ENCODE measurements at regions not wholly inside any gene's neighbourhood (a gene's known extent, or its start where the extent isn't known, plus 50 kb on each side); places are given as distances from the start of the nearest gene placed in this dataset.

DNA sequence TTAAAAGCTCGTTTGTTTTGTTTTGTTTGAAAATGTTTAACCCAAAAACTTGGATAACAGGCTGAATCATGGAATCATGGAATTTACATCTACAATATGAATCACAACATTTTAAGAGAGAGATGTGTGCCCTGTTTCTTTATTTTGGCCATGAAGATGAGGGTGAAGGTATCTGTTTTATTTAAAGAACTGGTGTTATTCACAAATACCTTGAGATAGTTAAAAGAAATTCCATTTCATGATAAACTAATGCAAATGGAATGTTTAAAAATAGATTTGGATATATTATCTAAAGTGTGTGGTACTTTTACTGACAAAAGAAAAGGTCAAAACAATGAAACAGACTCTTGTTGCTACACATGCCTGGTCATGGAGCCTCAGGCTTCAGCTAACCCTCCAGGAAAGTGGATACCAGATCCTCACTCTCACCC is 486.0 kb upstream of the CFAP20DC start:
- H3K27ac Mint-ChIP-seq: no peak overlapping the region
- no peak overlapping the region for H3K4me3 Mint-ChIP-seq

DNA sequence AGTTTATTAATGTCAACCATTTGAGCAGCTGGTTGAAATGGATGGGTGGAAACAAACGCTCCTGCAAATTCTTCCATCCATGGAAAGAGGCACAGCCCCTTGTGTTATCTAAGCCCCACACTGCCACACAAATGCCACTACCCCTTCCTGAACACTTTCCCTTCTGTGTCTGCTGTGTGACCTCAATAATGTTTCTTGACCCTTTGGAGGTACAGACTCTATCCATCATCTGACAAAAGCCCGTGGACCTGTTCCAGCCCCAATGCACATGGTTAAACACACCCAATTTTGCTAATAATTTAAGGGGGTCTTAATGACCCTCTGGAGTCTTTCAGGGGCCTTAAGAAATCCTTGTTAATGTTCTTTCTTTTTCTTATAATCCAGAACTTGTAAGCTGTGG is 482.2 kb upstream of the CFAP20DC start:
- H3K9me3 Mint-ChIP-seq: peaks cover 0 to 4% (median 0%) of the 10 kb centered on the region in 6 donors
- H3K4me1 Mint-ChIP-seq: no peaks in the 10 kb centered on the region
- no peak overlapping the region for H3K4me3 Mint-ChIP-seq
- peaks cover 0 to 3% (median 2%) of the 10 kb centered on the region in 3 donors for H3K27me3 Mint-ChIP-seq (ENCODE audit: low read depth in 3 of 3)
- H3K36me3 Mint-ChIP-seq: peaks cover 0 to 2% (median 0%) of the 10 kb centered on the region in 3 donors
- DNase-seq: no peak
- no peak overlapping the region for H3K27ac Mint-ChIP-seq

More for the DNA sequence above, 486.0 kb upstream of the CFAP20DC start:
- H3K4me1 Mint-ChIP-seq: peaks cover 5% of the 10 kb centered on the region in 2 donors
- DNase-seq: no peak
- no peaks in the 10 kb centered on the region for H3K36me3 Mint-ChIP-seq
- peaks cover 0 to 2% (median 0%) of the 10 kb centered on the region in 3 donors for H3K27me3 Mint-ChIP-seq (ENCODE audit: low read depth in 3 of 3)
- peaks cover 0 to 2% (median 0%) of the 10 kb centered on the region in 6 donors for H3K9me3 Mint-ChIP-seq

GRCh38 chr3:59531066-59531745 is 481.4 kb upstream of the CFAP20DC start:
- no peak overlapping the region for H3K27ac Mint-ChIP-seq
- no peak overlapping the region for H3K4me3 Mint-ChIP-seq
- peaks cover 0 to 2% (median 0%) of the 10 kb centered on the region in 3 donors for H3K36me3 Mint-ChIP-seq
- DNase-seq: no peak
- peaks cover 2 to 3% (median 3%) of the 10 kb centered on the region in 3 donors for H3K27me3 Mint-ChIP-seq (ENCODE audit: low read depth in 3 of 3)
- H3K4me1 Mint-ChIP-seq: no peaks in the 10 kb centered on the region
- peaks cover 0 to 4% (median 0%) of the 10 kb centered on the region in 6 donors for H3K9me3 Mint-ChIP-seq

DNA sequence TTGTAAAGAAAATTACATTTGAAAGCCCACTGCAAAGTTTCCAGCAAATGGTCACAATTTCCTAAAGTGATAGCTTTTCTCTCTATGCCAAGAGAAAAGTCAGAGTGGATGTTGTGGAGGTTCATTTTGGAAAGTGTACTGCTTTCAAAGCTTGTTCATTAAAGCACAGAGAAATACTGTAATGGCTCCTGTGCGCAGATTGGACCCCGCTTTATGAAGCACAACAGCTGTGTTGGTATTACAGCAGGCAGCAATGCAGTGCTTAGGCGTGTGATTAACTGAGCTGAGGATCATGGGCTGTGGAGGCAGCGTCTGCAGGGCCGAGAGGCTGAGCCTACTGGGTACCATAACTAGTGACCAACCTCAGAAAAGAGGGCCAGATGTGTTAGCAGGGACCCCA is 478.4 kb upstream of the CFAP20DC start:
- Mint-ChIP-seq H3K36me3 (peaks cover 0 to 2% (median 0%) of the 10 kb centered on the region in 3 donors), H3K4me1 (no peaks in the 10 kb centered on the region), H3K27me3 (ENCODE audit: low read depth in 3 of 3) (peaks cover 5 to 8% (median 6%) of the 10 kb centered on the region in 3 donors), H3K27ac (no peak overlapping the region), H3K4me3 (no peak overlapping the region), H3K9me3 (peaks cover 0 to 5% (median 0%) of the 10 kb centered on the region in 6 donors)
- DNase-seq: no peak

DNA sequence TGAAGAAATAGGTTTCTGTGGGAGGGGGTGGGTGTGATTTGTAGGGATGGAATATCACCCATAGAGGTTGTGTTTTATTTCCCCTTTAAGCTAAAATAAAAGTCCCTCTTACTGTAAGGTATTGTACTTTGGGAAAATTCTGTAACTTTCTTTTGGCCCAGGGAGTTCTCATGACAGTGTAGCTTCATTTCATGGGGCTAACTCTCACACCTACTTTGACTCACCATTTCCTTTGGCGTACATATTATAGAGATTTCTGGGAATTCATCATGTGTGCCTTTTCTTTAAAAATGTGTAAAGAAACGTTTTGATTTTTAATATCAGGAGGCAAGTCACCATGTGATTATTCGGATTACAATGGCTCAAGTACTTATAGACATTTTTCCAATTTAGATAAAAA is 477.7 kb upstream of the CFAP20DC start:
- H3K27ac Mint-ChIP-seq: no peak overlapping the region
- H3K27me3 Mint-ChIP-seq (ENCODE audit: low read depth in 3 of 3): peaks cover 5 to 8% (median 8%) of the 10 kb centered on the region in 3 donors
- H3K4me1 Mint-ChIP-seq: no peaks in the 10 kb centered on the region
- no peak overlapping the region for H3K4me3 Mint-ChIP-seq
- no peak for DNase-seq
- peaks cover 0 to 2% (median 0%) of the 10 kb centered on the region in 3 donors for H3K36me3 Mint-ChIP-seq
- peaks cover 0 to 5% (median 0%) of the 10 kb centered on the region in 6 donors for H3K9me3 Mint-ChIP-seq

- H3K27ac Mint-ChIP-seq: no peak overlapping the region
- no peaks in the 10 kb centered on the region for H3K4me1 Mint-ChIP-seq
- H3K4me3 Mint-ChIP-seq: no peak overlapping the region
Measured at GRCh38 chr3:59526999-59527398, 477.2 kb upstream of the CFAP20DC start.

DNA sequence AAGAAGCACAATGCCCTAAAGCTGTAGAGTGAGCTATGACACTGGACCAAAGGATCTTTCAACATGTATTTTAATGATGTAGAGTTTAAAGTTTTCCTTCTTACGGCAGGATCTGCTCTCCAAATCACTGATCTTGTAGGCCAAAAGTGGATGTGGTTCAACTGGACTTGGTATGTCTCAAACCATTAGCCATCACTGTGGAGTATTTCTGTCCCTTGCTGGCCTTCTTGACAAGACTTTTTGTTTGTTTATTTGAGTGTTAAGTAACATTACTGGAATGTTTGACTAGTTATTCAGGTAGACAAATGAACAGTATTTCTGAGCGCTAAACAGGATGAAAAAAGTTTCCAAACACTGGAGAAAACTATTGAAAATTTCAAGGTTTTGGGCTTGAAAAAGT is 472.7 kb upstream of the CFAP20DC start:
- Mint-ChIP-seq H3K4me3 (no peak overlapping the region), H3K4me1 (no peaks in the 10 kb centered on the region), H3K36me3 (no peaks in the 10 kb centered on the region), H3K27me3 (ENCODE audit: low read depth in 3 of 3) (peaks cover 5 to 8% (median 7%) of the 10 kb centered on the region in 3 donors), H3K27ac (no peak overlapping the region), H3K9me3 (peaks cover 0 to 3% (median 0%) of the 10 kb centered on the region in 6 donors)
- DNase-seq: no peak

More at GRCh38 chr3:59526999-59527398, 477.2 kb upstream of the CFAP20DC start:
- no peak for DNase-seq
- Mint-ChIP-seq H3K9me3 (peaks cover 0 to 5% (median 0%) of the 10 kb centered on the region in 6 donors), H3K36me3 (peaks cover 0 to 2% (median 0%) of the 10 kb centered on the region in 3 donors), H3K27me3 (ENCODE audit: low read depth in 3 of 3) (peaks cover 5 to 8% (median 8%) of the 10 kb centered on the region in 3 donors)

GRCh38 chr3:59519094-59519493 is 469.3 kb upstream of the CFAP20DC start:
- no peak overlapping the region for H3K4me3 Mint-ChIP-seq
- no peak overlapping the region for H3K27ac Mint-ChIP-seq
- H3K4me1 Mint-ChIP-seq: peaks cover 15 to 20% of the 10 kb centered on the region in 2 donors
- DNase-seq: no peak
- no peaks in the 10 kb centered on the region for H3K9me3 Mint-ChIP-seq
- H3K36me3 Mint-ChIP-seq: no peaks in the 10 kb centered on the region
- peaks cover 2 to 8% (median 2%) of the 10 kb centered on the region in 3 donors for H3K27me3 Mint-ChIP-seq (ENCODE audit: low read depth in 3 of 3)

DNA sequence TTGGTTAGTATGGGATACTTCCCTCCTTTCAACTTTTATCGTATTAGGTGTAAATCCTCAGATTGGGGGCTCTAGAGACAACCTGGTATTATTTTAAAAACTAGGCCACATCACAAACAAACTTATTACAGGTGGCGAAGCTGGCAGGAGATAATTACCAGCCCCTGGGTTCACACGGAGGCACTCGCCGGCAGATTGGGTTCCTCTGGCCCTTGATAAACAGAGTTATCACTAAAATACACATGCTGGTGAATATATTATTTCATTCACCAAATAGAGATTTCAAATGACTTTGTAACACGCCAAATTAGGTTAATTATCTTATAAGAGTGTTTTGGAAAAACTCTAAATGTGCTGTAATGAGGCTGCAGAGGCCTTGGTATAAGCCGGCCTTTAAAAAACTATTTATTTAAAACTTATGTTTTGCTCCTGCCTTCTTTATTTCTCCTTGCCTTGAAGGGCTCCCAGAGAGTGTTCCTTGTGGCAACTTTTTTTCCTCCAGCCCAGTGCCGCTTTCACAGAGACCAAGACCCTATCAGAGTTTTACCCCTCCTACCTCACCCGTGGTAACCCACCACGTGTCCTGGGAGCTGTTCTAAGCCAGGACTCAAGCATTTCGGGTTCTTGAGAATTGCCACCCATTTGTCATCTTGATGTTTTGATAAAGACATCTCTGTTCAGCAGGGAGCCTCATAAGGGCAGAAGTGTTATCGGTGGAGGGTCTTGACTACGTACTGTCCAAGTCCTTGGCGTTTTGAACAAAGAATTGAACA is 468.6 kb upstream of the CFAP20DC start:
- Mint-ChIP-seq H3K27me3 (ENCODE audit: low read depth in 3 of 3) (peaks cover 4 to 8% (median 5%) of the 10 kb centered on the region in 3 donors), H3K27ac (no peak overlapping the region), H3K36me3 (no peaks in the 10 kb centered on the region), H3K4me3 (no peak overlapping the region), H3K9me3 (no peaks in the 10 kb centered on the region), H3K4me1 (peaks cover 15 to 20% of the 10 kb centered on the region in 2 donors)
- no peak for DNase-seq

GRCh38 chr3:59517388-59517787 is 467.6 kb upstream of the CFAP20DC start:
- no peak overlapping the region for H3K4me3 Mint-ChIP-seq
- H3K27ac Mint-ChIP-seq: no peak overlapping the region
- H3K4me1 Mint-ChIP-seq: peaks cover 15 to 22% of the 10 kb centered on the region in 2 donors
- H3K36me3 Mint-ChIP-seq: no peaks in the 10 kb centered on the region
- no peaks in the 10 kb centered on the region for H3K9me3 Mint-ChIP-seq
- peaks cover 3 to 17% (median 8%) of the 10 kb centered on the region in 3 donors for H3K27me3 Mint-ChIP-seq (ENCODE audit: low read depth in 3 of 3)
- DNase-seq: no peak

DNA sequence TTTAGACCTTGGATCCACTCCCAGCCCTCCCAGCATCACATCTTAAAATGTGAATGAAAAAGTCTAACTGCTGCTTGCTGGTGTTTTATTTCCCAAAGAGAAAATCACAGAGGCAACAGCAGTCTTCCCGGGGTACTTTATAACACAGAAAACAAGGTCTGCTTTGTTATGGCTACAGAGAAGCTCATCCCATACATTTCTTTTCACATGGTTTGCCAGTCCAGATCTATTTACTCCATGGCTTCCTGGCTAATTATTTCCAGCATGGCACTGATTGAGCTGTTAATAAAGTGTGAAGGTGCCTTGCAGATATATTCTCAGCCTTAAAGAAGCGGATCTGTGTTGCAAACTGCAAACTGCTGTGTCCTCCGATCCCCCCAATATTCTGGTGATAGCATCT is 466.1 kb upstream of the CFAP20DC start:
- Mint-ChIP-seq H3K4me1 (peaks cover 26 to 35% of the 10 kb centered on the region in 2 donors), H3K27ac (no peak overlapping the region), H3K9me3 (no peaks in the 10 kb centered on the region), H3K36me3 (no peaks in the 10 kb centered on the region), H3K27me3 (ENCODE audit: low read depth in 3 of 3) (peaks cover 9 to 17% (median 10%) of the 10 kb centered on the region in 3 donors), H3K4me3 (peak overlapping the region in 1 of 5 donors; percentile 66)
- DNase-seq: no peak

DNA sequence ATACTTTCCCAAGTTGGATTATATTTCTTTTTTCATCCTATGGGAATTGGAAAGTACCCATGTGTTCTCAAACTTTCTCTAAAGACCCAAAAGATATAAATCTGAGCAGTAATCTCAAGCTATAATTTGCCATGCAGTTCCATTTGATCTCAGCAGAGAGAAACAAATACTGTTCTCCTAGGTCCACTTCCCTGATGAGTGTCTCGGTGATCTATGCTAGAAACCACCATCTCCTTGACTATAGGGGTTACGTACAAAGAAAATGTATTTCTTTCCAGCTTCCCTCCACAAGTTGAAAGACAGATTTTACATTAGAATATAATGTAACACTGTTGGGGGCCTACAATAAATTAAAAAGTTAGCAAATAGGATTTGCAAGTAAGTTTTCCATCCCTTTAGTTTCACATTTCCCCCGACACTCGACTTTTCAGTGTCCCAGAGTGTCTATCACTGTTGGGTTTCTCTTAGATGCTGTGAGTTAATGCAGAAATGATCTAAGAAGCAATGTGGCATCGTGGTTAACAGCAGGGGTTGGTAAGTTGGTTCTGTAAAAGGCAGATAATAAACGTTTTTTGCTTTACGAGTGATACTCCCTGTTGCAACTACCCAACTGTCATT is 465.1 kb upstream of the CFAP20DC start:
- Mint-ChIP-seq H3K4me1 (peaks cover 26 to 35% of the 10 kb centered on the region in 2 donors), H3K9me3 (no peaks in the 10 kb centered on the region), H3K27ac (peak overlapping the region in 3 of 6 donors; percentile 10 to 55 (median 42)), H3K4me3 (peak overlapping the region in 4 of 5 donors; percentile 44 to 66 (median 56)), H3K36me3 (no peaks in the 10 kb centered on the region), H3K27me3 (ENCODE audit: low read depth in 3 of 3) (peaks cover 9 to 21% (median 13%) of the 10 kb centered on the region in 3 donors)
- DNase-seq: peak; percentile 45 to 54 (median 51)

GRCh38 chr3:59513570-59513969 is 463.7 kb upstream of the CFAP20DC start:
- H3K36me3 Mint-ChIP-seq: no peaks in the 10 kb centered on the region
- DNase-seq: no peak
- H3K4me1 Mint-ChIP-seq: peaks cover 26 to 35% of the 10 kb centered on the region in 2 donors
- H3K9me3 Mint-ChIP-seq: peaks cover 0 to 3% (median 0%) of the 10 kb centered on the region in 6 donors
- H3K27me3 Mint-ChIP-seq (ENCODE audit: low read depth in 3 of 3): peaks cover 9 to 21% (median 19%) of the 10 kb centered on the region in 3 donors
- H3K27ac Mint-ChIP-seq: no peak overlapping the region
- H3K4me3 Mint-ChIP-seq: no peak overlapping the region
